Adipocyte (in vitro differentiated cells): ENCODE measurements at regions not wholly inside any gene's neighbourhood (a gene's known extent, or its start where the extent isn't known, plus 50 kb on each side); places are given as distances from the start of the nearest gene placed in this dataset.
"Not testable (repeated sequence)": the region's sequence is repeated elsewhere in the genome, so short reads cannot be mapped to it uniquely, and the experiment has no call there.

ENCODE experiments used
- DNase-seq: peaks from one replicate; pipeline ENCODE4 v3.0.0-alpha.2; 2015; ENCODE audit warnings: low read depth
- H3K27me3 ChIP-seq: replicated peaks from 2 replicates; pipeline ENCODE4 v1.7.0; 2013; ENCODE audit warnings: mild to moderate bottlenecking, low read length, moderate library complexity; ENCODE audit not compliant: control insufficient read depth, insufficient read depth
- H3K36me3 ChIP-seq: 2 replicates; pipeline ENCODE4 v1.7.0; 2013; ENCODE audit warnings: low read length, mild to moderate bottlenecking, moderate library complexity; ENCODE audit not compliant: control insufficient read depth, insufficient read depth, severe bottlenecking
- H3K4me1 ChIP-seq: 2 replicates; pipeline ENCODE4 v1.7.0; 2013; ENCODE audit warnings: mild to moderate bottlenecking, low read length, moderate library complexity; ENCODE audit not compliant: control insufficient read depth, insufficient read depth
- H3K4me3 ChIP-seq: 2 replicates; pipeline ENCODE4 v1.7.0; 2013; ENCODE audit warnings: mild to moderate bottlenecking, low read length, moderate library complexity
- H3K9ac ChIP-seq: 2 replicates; pipeline ENCODE4 v1.7.0; 2013; ENCODE audit warnings: mild to moderate bottlenecking, low read length, moderate library complexity
- H3K9me3 ChIP-seq: 2 replicates; pipeline ENCODE4 v1.7.0; 2013; ENCODE audit warnings: mild to moderate bottlenecking, low read length, moderate library complexity; ENCODE audit not compliant: control insufficient read depth

GRCh38 chr7:145795132-145795531, 321.5 kb upstream of the CNTNAP2 start:
- H3K27me3 ChIP-seq = no peaks in the 10 kb centered on the region
- no peaks in the 10 kb centered on the region for H3K36me3 ChIP-seq
- H3K4me1 ChIP-seq = no peaks in the 10 kb centered on the region
- DNase-seq = no peak
- peaks cover 5% of the 10 kb centered on the region for H3K9me3 ChIP-seq
- H3K9ac ChIP-seq = no peak overlapping the region
- no peak overlapping the region for H3K4me3 ChIP-seq

DNA sequence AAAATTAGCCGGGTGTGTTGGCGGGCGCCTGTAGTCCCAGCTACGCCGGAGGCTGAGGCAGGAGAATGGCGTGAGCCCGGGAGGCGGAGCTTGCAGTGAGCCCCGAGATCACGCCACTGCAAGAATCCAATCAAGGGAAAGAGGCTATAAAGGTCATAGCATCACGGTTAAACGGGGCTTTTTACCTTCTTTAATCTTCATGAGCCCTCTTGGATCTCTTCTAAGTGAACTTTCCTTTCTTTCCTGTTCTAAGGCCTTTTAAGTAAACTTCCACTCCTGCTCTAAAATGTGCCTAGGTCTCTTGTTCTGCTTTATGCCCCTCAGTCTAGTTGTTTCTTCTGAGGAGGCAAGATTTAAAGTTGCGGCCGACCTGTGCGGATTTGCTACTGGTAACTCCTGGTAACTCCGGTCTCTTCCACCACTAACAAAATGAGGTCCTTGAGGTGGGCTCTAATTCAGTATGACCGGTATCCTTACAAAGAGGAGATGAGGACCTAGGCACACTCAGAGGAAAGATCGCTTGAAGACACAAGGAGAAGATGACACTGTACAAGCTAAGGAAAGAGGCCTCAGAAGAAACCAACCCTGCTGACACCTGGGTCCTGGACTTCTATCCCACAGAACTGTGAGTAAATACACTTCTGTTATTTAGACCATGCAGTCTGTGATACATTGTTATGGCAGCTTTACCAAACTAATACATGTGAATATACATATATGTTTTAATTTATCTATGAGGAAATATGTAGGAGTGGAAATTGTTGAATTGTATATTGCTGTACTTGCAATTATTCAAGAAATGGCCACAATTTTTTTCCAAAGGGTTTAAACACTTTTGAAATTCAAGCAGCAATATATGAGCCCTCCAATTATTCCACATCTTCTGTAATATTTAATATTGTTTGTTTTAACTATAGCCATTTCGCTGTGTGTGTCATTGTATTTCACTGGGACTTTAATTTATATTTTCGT, 331.5 kb upstream of the CNTNAP2 start:
- no peaks in the 10 kb centered on the region for H3K9me3 ChIP-seq
- no peaks in the 10 kb centered on the region for H3K4me1 ChIP-seq
- DNase-seq = no peak
- no peak overlapping the region for H3K9ac ChIP-seq
- no peaks in the 10 kb centered on the region for H3K36me3 ChIP-seq
- no peak overlapping the region for H3K4me3 ChIP-seq
- no peaks in the 10 kb centered on the region for H3K27me3 ChIP-seq

- H3K9me3 ChIP-seq, H3K4me3 ChIP-seq, H3K36me3 ChIP-seq, H3K4me1 ChIP-seq, H3K9ac ChIP-seq, H3K27me3 ChIP-seq, DNase-seq: not testable (repeated sequence)
These were observed 335.2 kb upstream of the CNTNAP2 start for GRCh38 chr7:145781388-145781787.

DNA sequence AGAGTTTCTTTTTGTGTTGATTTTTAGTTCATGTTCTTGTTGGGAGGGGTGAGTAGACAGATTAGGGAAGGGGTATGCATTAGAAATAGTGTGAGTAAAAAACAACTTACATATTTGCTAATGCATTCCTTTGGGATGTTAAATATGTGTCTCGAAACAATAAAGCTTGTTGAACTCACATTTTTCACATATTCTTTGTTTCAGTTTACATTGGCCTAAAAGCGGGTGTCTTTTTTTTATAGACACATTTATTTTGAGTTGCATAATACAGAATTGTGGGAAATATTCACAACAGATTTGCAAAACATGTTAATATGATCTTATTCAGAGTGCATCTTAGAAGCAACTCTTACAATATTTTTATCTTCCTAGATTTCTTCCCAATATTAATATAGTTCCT, 337.5 kb upstream of the CNTNAP2 start:
- Histone ChIP-seq H3K4me1 (no peaks in the 10 kb centered on the region), H3K9ac (no peak overlapping the region), H3K9me3 (no peaks in the 10 kb centered on the region), H3K27me3 (no peaks in the 10 kb centered on the region), H3K4me3 (no peak overlapping the region), H3K36me3 (no peaks in the 10 kb centered on the region)
- no peak for DNase-seq

DNA sequence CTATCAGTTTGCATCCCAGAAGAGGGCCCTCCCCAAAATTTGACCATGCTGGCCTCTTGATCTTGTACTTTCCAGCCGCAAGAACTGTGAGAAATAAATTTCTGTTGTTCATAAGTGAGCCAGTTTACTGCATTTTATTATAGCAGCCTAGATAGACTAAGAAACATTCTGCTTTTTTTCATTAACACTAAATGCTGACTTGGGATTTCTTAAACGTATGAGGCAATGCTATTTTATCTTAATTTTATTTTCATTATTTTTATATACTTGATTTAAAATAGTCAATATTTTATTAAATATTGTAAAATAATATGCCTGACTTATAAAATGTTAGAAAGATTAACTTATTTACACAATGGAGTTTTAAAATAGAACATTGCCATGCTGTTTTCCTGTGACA, 341.8 kb upstream of the CNTNAP2 start:
- Histone ChIP-seq H3K4me1 (no peaks in the 10 kb centered on the region), H3K4me3 (no peak overlapping the region), H3K9me3 (no peaks in the 10 kb centered on the region), H3K27me3 (no peaks in the 10 kb centered on the region), H3K36me3 (no peaks in the 10 kb centered on the region), H3K9ac (no peak overlapping the region)
- no peak for DNase-seq

GRCh38 chr7:145753004-145753403, 363.6 kb upstream of the CNTNAP2 start:
- peaks cover 2% of the 10 kb centered on the region for H3K9me3 ChIP-seq
- H3K4me1 ChIP-seq = no peaks in the 10 kb centered on the region
- no peak for DNase-seq
- H3K9ac ChIP-seq = no peak overlapping the region
- H3K27me3 ChIP-seq = no peaks in the 10 kb centered on the region
- no peak overlapping the region for H3K4me3 ChIP-seq
- H3K36me3 ChIP-seq = no peaks in the 10 kb centered on the region

DNA sequence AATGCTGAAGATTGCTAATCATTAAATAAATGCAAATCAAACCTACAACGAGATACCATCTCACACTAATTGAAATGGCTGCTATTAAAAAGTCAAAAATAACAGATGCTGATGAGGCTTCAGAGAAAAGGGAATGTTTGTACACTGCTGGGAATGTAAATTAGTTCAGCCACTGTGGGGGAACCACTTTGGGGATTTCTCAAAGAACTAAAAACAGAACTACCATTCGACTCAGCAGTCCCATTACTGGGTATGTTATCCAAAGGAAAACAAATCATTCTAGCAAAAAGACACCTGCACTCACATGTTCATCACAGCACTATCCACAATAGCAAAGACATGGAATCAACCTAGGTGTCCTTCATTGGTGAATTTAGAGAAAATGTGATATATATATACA, 379.0 kb upstream of the CNTNAP2 start:
- no peaks in the 10 kb centered on the region for H3K27me3 ChIP-seq
- no peak for DNase-seq
- H3K36me3 ChIP-seq = no peaks in the 10 kb centered on the region
- H3K9me3 ChIP-seq = no peaks in the 10 kb centered on the region
- no peak overlapping the region for H3K4me3 ChIP-seq
- H3K4me1 ChIP-seq = no peaks in the 10 kb centered on the region
- H3K9ac ChIP-seq = no peak overlapping the region

GRCh38 chr7:145735061-145735460, 381.5 kb upstream of the CNTNAP2 start:
- no peaks in the 10 kb centered on the region for H3K27me3 ChIP-seq
- no peak overlapping the region for H3K9ac ChIP-seq

GRCh38 chr7:145732521-145732920, 384.1 kb upstream of the CNTNAP2 start:
- Histone ChIP-seq H3K36me3 (no peaks in the 10 kb centered on the region), H3K9ac (no peak overlapping the region), H3K27me3 (no peaks in the 10 kb centered on the region), H3K9me3 (no peaks in the 10 kb centered on the region), H3K4me3 (no peak overlapping the region), H3K4me1 (no peaks in the 10 kb centered on the region)
- DNase-seq = no peak

More at GRCh38 chr7:145735061-145735460, 381.5 kb upstream of the CNTNAP2 start:
- Histone ChIP-seq H3K4me1 (no peaks in the 10 kb centered on the region), H3K9me3 (no peaks in the 10 kb centered on the region), H3K36me3 (no peaks in the 10 kb centered on the region), H3K4me3 (no peak overlapping the region)
- DNase-seq = no peak

DNA sequence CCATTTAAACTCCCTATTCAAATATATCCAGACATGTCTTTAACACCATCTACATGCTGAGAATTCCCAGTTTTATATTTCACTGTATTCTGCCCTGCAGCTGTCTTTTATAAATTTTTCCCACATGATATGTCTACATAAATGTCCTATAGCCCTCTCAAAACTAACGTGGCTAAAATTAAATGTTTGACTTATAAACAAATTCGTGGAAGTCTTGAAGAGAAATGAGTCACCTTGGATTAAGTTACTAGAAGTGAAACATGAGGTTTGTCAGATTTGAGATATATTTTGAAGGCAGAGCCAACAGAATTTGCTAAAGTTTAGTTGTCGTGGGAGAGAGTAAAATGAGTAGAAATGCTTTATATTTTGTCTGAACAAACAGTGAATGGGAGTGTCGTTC, 386.9 kb upstream of the CNTNAP2 start:
- H3K27me3 ChIP-seq = no peaks in the 10 kb centered on the region

GRCh38 chr7:145718129-145718528, 398.5 kb upstream of the CNTNAP2 start:
- no peaks in the 10 kb centered on the region for H3K27me3 ChIP-seq
- DNase-seq = no peak
- peaks cover 5% of the 10 kb centered on the region for H3K9me3 ChIP-seq
- no peaks in the 10 kb centered on the region for H3K4me1 ChIP-seq
- no peak overlapping the region for H3K4me3 ChIP-seq
- H3K9ac ChIP-seq = no peak overlapping the region
- no peaks in the 10 kb centered on the region for H3K36me3 ChIP-seq

More for the DNA sequence above, 386.9 kb upstream of the CNTNAP2 start:
- H3K4me3 ChIP-seq = no peak overlapping the region
- DNase-seq = no peak
- no peaks in the 10 kb centered on the region for H3K4me1 ChIP-seq
- H3K9ac ChIP-seq = no peak overlapping the region
- no peaks in the 10 kb centered on the region for H3K9me3 ChIP-seq
- H3K36me3 ChIP-seq = no peaks in the 10 kb centered on the region
